Left lung (tissue), 4 donors: ENCODE measurements at regions not wholly inside any gene's neighbourhood (a gene's known extent, or its start where the extent isn't known, plus 50 kb on each side); places are given as distances from the start of the nearest gene placed in this dataset.

ENCODE experiments used
- ATAC-seq: fragments of 200-7000 bp; cut with Tn5 transposase; one replicate; pipeline ENCODE4 v1.9.1; 2020; ENCODE audit warnings: moderate library complexity
- DNase-seq, 4 donors: peaks; one replicate each; pipeline ENCODE4 v3.0.0-alpha.2; 2013 to 2020
- H3K27ac ChIP-seq, 2 donors: fragments of 200-600 bp; sonication (generic) in 1 of 2; one replicate each; pipeline versions ENCODE4 v1.5.0 to v1.8.0; 2020 to 2021
- H3K27me3 ChIP-seq, 2 donors: fragments of 200-600 bp; sonication (generic) in 1 of 2; one replicate each; pipeline versions ENCODE4 v1.5.0 to v1.8.0; 2020 to 2021
- H3K36me3 ChIP-seq, 2 donors: fragments of 200-600 bp; sonication (generic) in 1 of 2; one replicate each; pipeline versions ENCODE4 v1.5.0 to v1.8.0; 2020 to 2021
- H3K4me1 ChIP-seq, 2 donors: fragments of 200-600 bp; one replicate each; pipeline ENCODE4 v1.8.0; 2021
- H3K4me3 ChIP-seq, 2 donors: fragments of 200-600 bp; sonication (generic) in 1 of 2; one replicate each; pipeline versions ENCODE4 v1.5.0 to v1.8.0; 2020 to 2021; ENCODE audit warnings: mild to moderate bottlenecking in 1 of 2
- H3K9me3 ChIP-seq, 2 donors: fragments of 200-600 bp; sonication (generic) in 1 of 2; one replicate each; pipeline versions ENCODE4 v1.5.0 to v1.8.0; 2020 to 2021
- CTCF ChIP-seq, 2 donors: fragments of 200-600 bp; sonication (generic) in 1 of 2; IDR thresholded peaks; one replicate each; pipeline versions ENCODE4 v1.5.0 to v1.8.0; 2021; ENCODE audit warnings: antibody characterized with exemption in 2 of 2
- intact Hi-C, 2 donors: fragments of 100-400 bp; cut with DNase I; formaldehyde crosslinking; loops; one replicate each; pipeline versions ENCODE4 v1.11.2 to v1.14.2; 2022
- donor health status: DM: no; HTN: yes; CAD: no.
- donor health status: DM: no; HTN: no; CAD: no.

GRCh38 chr14:23800811-23801210 is 152.8 kb upstream of the DHRS4 start:
- no peak overlapping the region for H3K4me3 ChIP-seq
- H3K36me3 ChIP-seq = no peaks in the 10 kb centered on the region
- intact Hi-C loops = no loop called here
- H3K27ac ChIP-seq = no peak overlapping the region
- ATAC-seq (no peak), DNase-seq (no peak)
- H3K9me3 ChIP-seq = peaks cover 0 to 13% of the 10 kb centered on the region in 2 donors
- H3K4me1 ChIP-seq = no peaks in the 10 kb centered on the region
- peaks cover 0 to 5% of the 10 kb centered on the region in 2 donors for H3K27me3 ChIP-seq
- TF ChIP-seq CTCF (IDR thresholded peaks at IDR 0.05) = no peak

DNA sequence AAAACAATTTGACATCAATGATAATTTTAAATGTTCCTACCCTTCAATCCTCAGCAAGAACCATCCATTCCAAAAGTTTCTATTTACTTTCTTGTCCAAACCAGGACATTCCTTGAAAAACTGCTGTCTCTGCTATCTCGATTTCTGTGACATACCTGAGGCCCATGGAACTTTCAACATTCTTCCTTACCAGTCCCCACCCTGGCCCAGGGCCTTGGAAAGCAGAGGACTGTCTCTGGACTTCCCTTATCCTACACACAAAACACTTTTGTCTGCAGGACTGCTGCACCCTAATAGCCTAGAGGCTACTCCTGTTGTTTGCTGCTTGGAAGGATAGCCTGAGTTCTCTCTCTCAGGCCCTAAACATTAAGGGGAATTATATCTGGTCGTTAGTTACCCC is 151.8 kb upstream of the DHRS4 start:
- DNase-seq = no peak
- intact Hi-C loops = no loop called here
- peaks cover 0 to 5% of the 10 kb centered on the region in 2 donors for H3K27me3 ChIP-seq
- ATAC-seq = no peak
- no peaks in the 10 kb centered on the region for H3K36me3 ChIP-seq
- H3K4me1 ChIP-seq = no peaks in the 10 kb centered on the region
- H3K4me3 ChIP-seq = no peak overlapping the region
- TF ChIP-seq CTCF (IDR thresholded peaks at IDR 0.05) = no peak
- H3K9me3 ChIP-seq = peaks cover 0 to 17% of the 10 kb centered on the region in 2 donors
- H3K27ac ChIP-seq = no peak overlapping the region

DNA sequence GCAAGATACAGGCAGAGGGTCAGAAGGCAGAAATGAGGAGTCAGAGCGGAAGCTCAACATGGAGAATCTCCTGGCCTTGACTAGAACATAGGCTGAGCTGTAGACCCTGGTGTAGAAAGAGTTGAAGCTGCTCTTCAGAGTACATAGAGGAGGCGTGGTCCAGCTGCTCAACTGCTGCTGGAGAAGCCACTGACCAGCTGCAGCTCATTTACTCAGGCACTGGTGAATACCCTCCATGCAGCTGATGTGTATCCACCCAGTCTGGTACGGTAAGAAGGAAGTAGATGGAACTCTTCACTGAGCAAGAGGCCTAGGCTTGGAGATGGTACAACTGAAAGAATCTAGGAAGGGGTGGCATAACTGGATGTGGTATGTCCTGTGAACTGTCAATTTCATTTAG is 148.8 kb upstream of the DHRS4 start:
- peaks cover 0 to 17% of the 10 kb centered on the region in 2 donors for H3K9me3 ChIP-seq
- no peak for TF ChIP-seq CTCF (IDR thresholded peaks at IDR 0.05)
- no peak for ATAC-seq
- H3K4me1 ChIP-seq = no peaks in the 10 kb centered on the region
- H3K27me3 ChIP-seq = no peaks in the 10 kb centered on the region
- H3K27ac ChIP-seq = no peak overlapping the region
- DNase-seq = no peak
- intact Hi-C loops = no loop called here
- no peak overlapping the region for H3K4me3 ChIP-seq
- no peaks in the 10 kb centered on the region for H3K36me3 ChIP-seq

DNA sequence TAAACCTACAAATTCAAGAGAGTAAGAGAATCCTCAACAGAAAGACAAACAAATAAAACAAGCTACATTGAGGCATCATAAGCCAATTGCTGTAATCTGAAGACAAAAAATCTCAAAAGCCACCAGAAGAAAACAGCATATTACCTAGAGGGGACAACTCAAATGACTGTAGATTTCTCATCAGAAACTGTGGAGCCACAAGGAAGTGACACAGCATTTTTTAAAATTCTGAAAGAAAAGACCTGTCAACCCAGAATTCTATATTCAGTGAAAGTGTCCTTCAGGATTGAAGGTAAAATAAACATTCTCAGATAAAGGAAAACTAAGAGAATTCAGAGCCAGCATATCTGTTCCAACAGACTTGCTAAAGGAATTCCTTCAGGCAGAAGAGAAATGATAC is 147.8 kb upstream of the DHRS4 start:
- intact Hi-C loops = no loop called here
- Histone ChIP-seq H3K4me3 (no peak overlapping the region), H3K9me3 (peaks cover 0 to 17% of the 10 kb centered on the region in 2 donors), H3K27ac (no peak overlapping the region), H3K4me1 (no peaks in the 10 kb centered on the region), H3K36me3 (no peaks in the 10 kb centered on the region), H3K27me3 (no peaks in the 10 kb centered on the region)
- ATAC-seq (no peak), DNase-seq (no peak)
- TF ChIP-seq CTCF (IDR thresholded peaks at IDR 0.05) = no peak

DNA sequence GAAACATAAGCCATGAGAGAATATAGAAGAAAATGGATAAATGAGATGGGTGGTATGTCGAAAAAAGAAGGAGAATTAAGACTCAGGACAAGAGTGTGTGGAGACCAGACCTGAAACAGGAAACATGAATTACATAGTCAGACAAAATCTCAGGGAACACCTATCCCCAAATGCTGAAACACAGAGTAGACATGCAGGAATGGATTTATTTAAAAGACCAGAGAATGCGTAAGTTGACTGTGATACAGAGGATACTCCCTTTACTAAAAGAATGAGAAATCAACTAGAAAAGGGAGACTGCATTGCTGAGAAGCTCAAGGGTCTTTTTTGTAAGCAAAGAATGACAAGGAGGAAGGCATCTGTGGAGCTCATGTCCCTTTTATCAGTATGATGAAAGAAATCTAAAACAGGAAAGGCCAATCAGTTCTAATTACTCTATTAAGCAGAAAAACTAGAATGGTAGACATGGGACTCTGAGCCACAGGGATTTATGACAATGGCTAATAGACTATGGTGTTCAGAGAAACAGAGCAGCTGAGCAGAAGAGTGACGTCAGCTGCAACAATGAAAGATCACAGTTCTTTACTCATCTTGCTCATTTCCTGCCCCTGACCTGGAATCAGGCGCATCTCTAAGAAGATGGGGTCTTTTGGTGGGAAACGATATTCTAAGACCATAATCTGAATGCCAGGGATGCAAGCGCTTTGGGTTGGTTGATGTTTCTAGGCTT is 138.9 kb upstream of the DHRS4 start:
- H3K36me3 ChIP-seq = no peaks in the 10 kb centered on the region
- H3K9me3 ChIP-seq = peaks cover 0 to 15% of the 10 kb centered on the region in 2 donors
- no peak overlapping the region for H3K27ac ChIP-seq
- H3K27me3 ChIP-seq = no peaks in the 10 kb centered on the region
- ATAC-seq (no peak), DNase-seq (no peak)
- intact Hi-C loops = no loop called here
- H3K4me3 ChIP-seq = no peak overlapping the region
- no peak for TF ChIP-seq CTCF (IDR thresholded peaks at IDR 0.05)
- H3K4me1 ChIP-seq = no peaks in the 10 kb centered on the region
